ENCODE measurements at regions not wholly inside any gene's neighbourhood (a gene's known extent, or its start where the extent isn't known, plus 50 kb on each side); places are given as distances from the start of the nearest gene placed in this dataset.
"Not testable (repeated sequence)": the region's sequence is repeated elsewhere in the genome, so short reads cannot be mapped to it uniquely, and the experiment has no call there.

DNA sequence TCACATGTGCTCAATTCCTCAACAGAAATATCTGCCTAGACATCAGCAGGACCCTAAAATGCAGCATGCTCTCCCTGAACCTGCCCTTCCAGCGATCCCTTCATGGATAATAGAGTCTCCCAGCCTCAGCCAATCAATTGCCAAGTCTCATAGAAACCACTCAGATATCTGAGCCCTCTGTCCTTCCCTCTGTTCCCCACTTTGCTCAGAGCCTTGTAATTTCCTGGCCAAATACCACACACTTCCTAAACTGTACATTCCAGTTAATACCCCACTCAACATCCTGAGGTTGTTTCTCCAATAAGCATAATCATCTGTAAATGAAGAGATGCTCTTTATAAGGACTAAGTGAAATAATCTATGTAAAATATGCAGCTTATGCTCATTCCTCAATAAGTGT, 59.3 kb upstream of the PTGFRN start:
- in situ Hi-C loops (cut with HindIII; ENCODE audit: low sequenced_read_pairs) = no loop called here

GRCh38 chr1:116851189-116851588, 58.5 kb upstream of the PTGFRN start:
- in situ Hi-C loops (cut with HindIII; ENCODE audit: low sequenced_read_pairs) = not testable (repeated sequence)

DNA sequence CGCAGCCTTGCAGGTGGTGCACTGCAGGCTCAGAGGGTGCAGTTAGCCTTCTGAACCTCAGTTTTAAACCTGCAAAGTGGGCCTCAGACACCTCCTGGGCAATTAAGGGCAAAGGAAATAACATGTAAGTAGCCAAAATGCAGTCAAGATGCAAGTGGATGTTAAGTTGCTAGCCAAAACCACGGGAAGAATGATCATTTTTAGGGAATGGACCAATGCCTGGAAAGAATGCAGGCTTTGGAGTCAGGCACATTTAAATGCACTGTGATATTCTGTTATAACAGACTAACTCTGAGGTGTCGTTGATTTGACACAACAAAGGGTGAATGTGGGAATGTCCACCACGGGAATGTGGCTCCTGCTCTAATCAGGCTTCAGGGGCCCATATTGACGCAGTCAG, 57.9 kb upstream of the PTGFRN start:
- in situ Hi-C loops (cut with HindIII; ENCODE audit: low sequenced_read_pairs) = no loop called here

DNA sequence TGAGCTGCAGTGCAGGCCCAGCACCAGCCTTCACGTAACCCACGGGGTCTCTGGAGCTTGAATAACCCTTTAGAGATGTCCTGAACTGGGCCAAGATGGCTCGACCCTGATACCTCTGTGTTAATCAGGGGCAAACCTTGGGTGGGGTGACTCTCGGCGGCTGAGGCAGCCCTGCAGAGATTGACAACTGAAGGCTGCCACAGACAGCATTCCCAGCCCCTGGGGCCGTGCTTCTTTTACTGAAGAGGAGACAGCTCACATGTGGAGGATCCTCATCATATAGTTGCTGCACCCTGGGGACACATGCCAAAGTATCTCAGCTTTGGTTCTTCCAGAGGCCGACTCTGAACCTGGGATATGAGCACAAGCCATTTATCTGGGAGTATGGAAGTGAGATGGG, 57.3 kb upstream of the PTGFRN start:
- in situ Hi-C loops (cut with HindIII; ENCODE audit: low sequenced_read_pairs) = no loop called here

GRCh38 chr1:116852910-116853309, 56.8 kb upstream of the PTGFRN start:
- in situ Hi-C loops (cut with HindIII; ENCODE audit: low sequenced_read_pairs) = no loop called here

- in situ Hi-C loops (cut with HindIII; ENCODE audit: low sequenced_read_pairs) = no loop called here
These were observed 55.9 kb upstream of the PTGFRN start for GRCh38 chr1:116853680-116854402.

- in situ Hi-C loops (cut with HindIII; ENCODE audit: low sequenced_read_pairs) = no loop called here
These were observed 55.4 kb upstream of the PTGFRN start for GRCh38 chr1:116854403-116854690.

- in situ Hi-C loops (cut with HindIII; ENCODE audit: low sequenced_read_pairs) = no loop called here
These were observed 55.0 kb upstream of the PTGFRN start for GRCh38 chr1:116854716-116855115.

DNA sequence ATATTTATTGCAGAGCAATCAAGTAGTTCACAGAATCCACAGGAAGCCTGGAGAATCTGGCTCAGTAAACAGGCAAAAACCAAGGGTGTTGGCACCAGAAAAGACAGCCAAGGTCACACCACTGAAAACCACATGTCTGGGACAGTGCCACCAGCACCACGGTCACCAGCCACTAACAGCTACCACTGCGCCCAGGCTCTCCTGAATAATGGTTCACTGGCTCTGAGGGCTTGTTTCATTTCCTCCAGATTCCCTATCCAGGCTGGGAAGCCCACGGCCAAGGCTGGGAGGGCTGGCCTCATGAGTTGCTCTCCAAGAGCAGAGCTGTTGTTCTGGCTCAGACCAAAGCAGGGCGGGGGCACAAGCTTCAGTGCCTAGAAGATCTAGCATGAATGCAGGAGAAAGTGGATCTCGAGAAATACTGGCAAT, 54.5 kb upstream of the PTGFRN start:
- in situ Hi-C loops (cut with HindIII; ENCODE audit: low sequenced_read_pairs) = no loop called here

- in situ Hi-C loops (cut with HindIII; ENCODE audit: low sequenced_read_pairs) = no loop called here
These were observed 53.9 kb upstream of the PTGFRN start for GRCh38 chr1:116855773-116856201.

DNA sequence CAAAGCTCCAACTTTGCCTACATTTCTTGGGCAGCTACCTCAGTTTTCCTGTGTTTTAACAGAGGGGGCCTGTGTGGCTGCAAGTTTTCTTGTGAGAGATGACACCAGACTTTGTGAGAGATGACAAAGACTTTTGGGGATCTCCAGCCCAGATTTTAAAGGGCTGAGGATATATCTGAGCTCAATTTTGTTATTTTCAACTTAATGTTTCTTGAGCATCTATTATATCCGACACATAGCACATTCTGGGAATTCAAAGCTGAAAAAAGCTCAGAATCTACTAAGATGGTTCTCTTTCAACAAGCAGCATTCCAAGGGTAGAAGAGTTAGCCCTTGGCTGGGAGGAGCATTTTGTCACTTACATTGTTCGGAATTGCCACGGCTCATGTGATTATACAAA, 53.4 kb upstream of the PTGFRN start:
- in situ Hi-C loops (cut with HindIII; ENCODE audit: low sequenced_read_pairs) = no loop called here

- in situ Hi-C loops (cut with HindIII; ENCODE audit: low sequenced_read_pairs) = no loop called here
These were observed 52.6 kb upstream of the PTGFRN start for GRCh38 chr1:116857092-116857491.
